ENCODE measurements at regions not wholly inside any gene's neighbourhood (a gene's known extent, or its start where the extent isn't known, plus 50 kb on each side); places are given as distances from the start of the nearest gene placed in this dataset.

GRCh38 chr18:25470062-25470461, 118.1 kb upstream of the ZNF521 start:
- TF ChIP-seq CTCF (optimal IDR thresholded peaks at IDR 0.05 in 1 of 3, IDR thresholded peaks at IDR 0.05 in 1 of 3, conservative IDR thresholded peaks at IDR 0.05 in 1 of 3; ENCODE audit: extremely low read depth in 1 of 3, insufficient read depth in 2 of 3, low read length in 3 of 3) (no peak), EZH2 (IDR thresholded peaks at IDR 0.05; ENCODE audit: low read length) (no peak)

Measured in keratinocyte (primary cell).